ENCODE measurements at regions not wholly inside any gene's neighbourhood (a gene's known extent, or its start where the extent isn't known, plus 50 kb on each side); places are given as distances from the start of the nearest gene placed in this dataset.
"Not testable (repeated sequence)": the region's sequence is repeated elsewhere in the genome, so short reads cannot be mapped to it uniquely, and the experiment has no call there.

DNA sequence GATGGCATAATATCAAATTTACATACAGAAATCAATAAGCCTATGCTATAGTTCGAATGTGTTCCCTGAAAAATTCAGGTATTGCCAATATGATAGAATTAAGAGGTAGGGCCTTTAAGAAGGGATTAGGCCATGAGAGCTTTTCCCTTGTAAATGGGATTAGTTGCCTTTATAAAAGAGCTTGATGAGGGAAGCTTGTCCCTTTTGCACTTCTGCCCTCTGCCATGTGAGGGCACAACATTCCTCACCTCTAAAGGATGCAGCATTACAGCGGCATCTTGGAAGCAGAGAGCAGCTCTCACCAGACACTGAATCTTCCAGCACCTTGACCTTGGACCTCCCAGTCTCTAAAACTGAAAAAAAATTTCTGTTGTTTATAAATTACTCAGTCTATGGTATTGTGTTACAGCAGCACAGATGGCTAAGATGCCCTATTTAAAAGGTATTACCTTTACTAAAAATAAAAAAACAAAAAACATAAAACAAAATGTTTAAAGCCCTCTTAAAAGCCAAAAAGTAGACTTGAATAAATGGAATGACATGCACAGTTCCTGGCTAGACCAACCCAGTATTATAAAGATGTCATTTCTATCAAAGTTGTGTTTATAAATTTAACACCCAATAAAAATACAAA is 909.6 kb downstream of the REEP3 start:
- DNase-seq = no peak
- Mint-ChIP-seq H3K4me1 (no peaks in the 10 kb centered on the region), H3K27me3 (no peaks in the 10 kb centered on the region), H3K9me3 (peaks cover 2% of the 10 kb centered on the region), H3K36me3 (no peaks in the 10 kb centered on the region), H3K4me3 (no peak overlapping the region), H3K27ac (no peak overlapping the region)

DNA sequence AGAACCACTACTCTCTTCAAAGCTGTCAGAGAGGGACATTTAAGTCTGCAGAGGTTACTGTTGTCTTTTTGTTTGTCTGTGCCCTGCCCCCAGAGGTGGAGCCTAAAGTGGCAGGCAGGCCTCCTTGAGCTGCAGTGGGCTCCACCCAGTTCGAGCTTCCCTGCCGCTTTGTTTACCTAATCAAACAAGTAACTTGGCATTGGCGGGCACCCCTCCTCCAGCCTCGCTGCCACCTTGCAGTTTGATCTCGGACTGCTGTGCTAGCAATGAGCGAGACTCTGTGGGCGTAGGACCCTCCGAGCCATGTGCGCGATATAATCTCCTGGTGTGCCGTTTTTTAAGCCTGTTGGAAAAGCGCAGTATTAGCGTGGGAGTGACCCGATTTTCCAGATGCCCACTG is 920.7 kb downstream of the REEP3 start:
- H3K4me1 Mint-ChIP-seq, H3K4me3 Mint-ChIP-seq: not testable (repeated sequence)

DNA sequence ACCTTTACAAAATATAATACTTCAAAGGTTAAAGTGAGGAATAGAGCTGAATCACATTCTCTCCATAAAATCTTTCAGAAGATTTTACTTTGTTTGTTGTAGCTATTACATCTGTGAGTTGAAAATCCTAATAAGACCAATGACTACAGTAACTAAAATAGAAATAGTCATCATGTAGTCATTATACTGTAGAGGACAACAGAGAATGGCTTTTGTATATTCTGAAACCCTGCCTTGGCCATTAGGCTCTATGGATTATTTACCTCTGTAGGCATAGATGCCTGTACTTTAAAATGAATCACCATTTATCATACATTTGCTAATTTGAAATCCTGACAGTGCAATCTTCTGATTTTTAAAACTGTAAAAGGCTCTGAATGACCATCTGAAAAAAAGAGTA is 923.0 kb downstream of the REEP3 start:
- H3K4me1 Mint-ChIP-seq = no peaks in the 10 kb centered on the region
- H3K27ac Mint-ChIP-seq = no peak overlapping the region
- DNase-seq = no peak
- H3K9me3 Mint-ChIP-seq = peaks cover 3% of the 10 kb centered on the region
- no peaks in the 10 kb centered on the region for H3K36me3 Mint-ChIP-seq
- no peak overlapping the region for H3K4me3 Mint-ChIP-seq
- no peaks in the 10 kb centered on the region for H3K27me3 Mint-ChIP-seq

More for the DNA sequence above, 920.7 kb downstream of the REEP3 start:
- not testable (repeated sequence) for H3K36me3 Mint-ChIP-seq, DNase-seq, H3K27me3 Mint-ChIP-seq, H3K27ac Mint-ChIP-seq, H3K9me3 Mint-ChIP-seq

DNA sequence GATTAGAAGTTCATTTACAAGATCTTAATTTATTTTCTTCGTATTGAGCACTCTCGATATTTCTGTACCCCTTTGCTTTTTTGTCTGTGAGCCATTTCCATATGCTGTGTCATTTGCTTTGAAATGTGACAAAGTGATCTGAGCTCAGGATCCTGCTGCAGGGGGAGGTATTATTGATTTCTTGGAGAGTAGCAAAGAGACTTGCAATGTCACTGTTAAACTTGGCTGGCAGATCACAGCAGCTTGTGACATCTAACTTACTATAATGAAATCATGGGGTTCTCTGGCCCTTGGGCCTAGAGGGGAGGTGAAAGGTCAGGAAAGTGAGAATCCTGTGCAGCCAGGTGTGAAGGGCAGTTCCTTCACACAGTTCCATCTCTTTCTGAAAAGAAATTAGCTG is 923.4 kb downstream of the REEP3 start:
- no peak overlapping the region for H3K27ac Mint-ChIP-seq
- H3K4me1 Mint-ChIP-seq = no peaks in the 10 kb centered on the region
- H3K9me3 Mint-ChIP-seq = no peaks in the 10 kb centered on the region
- H3K4me3 Mint-ChIP-seq = no peak overlapping the region
- H3K27me3 Mint-ChIP-seq = no peaks in the 10 kb centered on the region
- DNase-seq = no peak
- H3K36me3 Mint-ChIP-seq = no peaks in the 10 kb centered on the region

DNA sequence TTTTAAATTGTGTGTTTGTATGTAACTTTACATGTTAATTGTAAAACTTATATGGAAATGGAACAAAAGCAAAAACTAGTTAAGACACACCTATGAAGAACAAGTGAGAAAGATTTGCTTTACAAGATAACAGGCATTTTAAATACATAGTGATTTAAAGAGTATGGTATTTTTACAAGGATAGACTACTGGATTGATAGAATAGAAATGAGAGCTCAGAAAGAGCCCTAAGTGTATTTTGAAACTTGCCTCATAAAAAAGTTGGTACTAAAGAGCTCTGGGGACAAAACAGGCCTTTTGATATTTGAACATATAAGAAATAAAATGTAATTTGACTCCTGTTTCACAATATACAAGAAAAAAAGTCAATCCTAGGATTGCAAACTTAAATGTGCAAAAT is 928.4 kb downstream of the REEP3 start:
- Mint-ChIP-seq H3K4me1 (no peaks in the 10 kb centered on the region), H3K27me3 (no peaks in the 10 kb centered on the region), H3K36me3 (no peaks in the 10 kb centered on the region), H3K4me3 (no peak overlapping the region), H3K27ac (no peak overlapping the region), H3K9me3 (no peaks in the 10 kb centered on the region)
- no peak for DNase-seq

DNA sequence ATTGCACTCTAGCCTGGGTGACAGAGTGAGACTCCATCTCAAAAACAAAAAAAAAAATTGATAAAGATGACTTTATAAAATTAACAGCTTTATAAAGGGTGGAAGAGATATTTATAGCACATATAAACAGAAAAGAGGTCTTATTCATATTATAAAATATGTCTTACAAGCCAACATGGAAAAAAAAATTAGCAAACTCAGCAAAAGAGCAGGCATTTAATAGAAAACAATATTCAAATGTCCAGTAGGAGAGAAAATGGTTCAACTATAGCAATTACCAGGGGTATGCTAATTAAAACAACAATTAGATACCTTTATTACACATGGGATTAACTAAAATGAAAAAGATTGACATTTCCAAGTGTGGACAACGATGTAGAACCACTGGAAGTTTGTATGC is 929.1 kb downstream of the REEP3 start:
- H3K36me3 Mint-ChIP-seq = no peaks in the 10 kb centered on the region
- no peak for DNase-seq
- H3K9me3 Mint-ChIP-seq = no peaks in the 10 kb centered on the region
- no peak overlapping the region for H3K4me3 Mint-ChIP-seq
- H3K4me1 Mint-ChIP-seq = no peaks in the 10 kb centered on the region
- no peaks in the 10 kb centered on the region for H3K27me3 Mint-ChIP-seq
- no peak overlapping the region for H3K27ac Mint-ChIP-seq

DNA sequence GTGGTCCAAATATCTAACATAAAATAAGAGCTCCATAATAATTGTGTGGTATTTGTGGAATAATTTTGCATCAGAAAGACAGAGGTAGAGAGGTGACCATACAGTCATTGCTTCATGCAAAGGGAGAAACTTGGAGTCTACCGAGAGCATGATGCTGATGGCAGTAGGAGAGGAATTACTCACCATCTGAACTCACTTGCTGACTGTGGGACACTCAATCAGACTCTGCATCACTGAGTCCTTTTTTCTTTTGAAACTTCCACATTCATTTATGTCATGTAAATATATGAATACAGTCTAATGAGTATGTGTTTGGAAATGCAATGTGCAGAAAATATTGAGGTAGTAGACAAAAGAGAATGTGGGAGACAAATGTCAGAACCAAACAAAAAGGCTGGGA is 933.8 kb downstream of the REEP3 start:
- no peak overlapping the region for H3K4me3 Mint-ChIP-seq
- DNase-seq = no peak
- H3K27me3 Mint-ChIP-seq = no peaks in the 10 kb centered on the region
- H3K4me1 Mint-ChIP-seq = no peaks in the 10 kb centered on the region
- no peaks in the 10 kb centered on the region for H3K9me3 Mint-ChIP-seq
- H3K36me3 Mint-ChIP-seq = no peaks in the 10 kb centered on the region
- no peak overlapping the region for H3K27ac Mint-ChIP-seq

DNA sequence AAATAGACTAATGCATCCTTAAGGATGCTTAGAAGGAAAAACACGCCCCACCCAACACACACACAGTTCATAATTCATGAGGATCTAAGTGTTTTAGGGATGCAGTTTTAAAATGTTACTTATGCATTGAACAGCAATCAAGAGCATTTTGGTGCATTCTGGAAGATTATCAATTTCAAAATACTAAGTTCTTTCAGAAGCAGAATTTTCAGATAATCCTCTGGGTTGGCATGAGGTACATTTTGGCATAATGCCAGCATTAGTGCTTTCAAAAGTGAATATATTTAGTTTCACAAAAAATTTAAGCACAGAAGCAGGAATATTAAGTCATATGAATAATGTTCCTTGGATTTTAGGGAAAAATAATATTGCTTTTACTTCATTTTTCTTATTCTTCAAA is 937.1 kb downstream of the REEP3 start:
- Mint-ChIP-seq H3K27ac (no peak overlapping the region), H3K27me3 (no peaks in the 10 kb centered on the region), H3K4me1 (no peaks in the 10 kb centered on the region), H3K9me3 (no peaks in the 10 kb centered on the region), H3K4me3 (no peak overlapping the region), H3K36me3 (no peaks in the 10 kb centered on the region)
- no peak for DNase-seq

DNA sequence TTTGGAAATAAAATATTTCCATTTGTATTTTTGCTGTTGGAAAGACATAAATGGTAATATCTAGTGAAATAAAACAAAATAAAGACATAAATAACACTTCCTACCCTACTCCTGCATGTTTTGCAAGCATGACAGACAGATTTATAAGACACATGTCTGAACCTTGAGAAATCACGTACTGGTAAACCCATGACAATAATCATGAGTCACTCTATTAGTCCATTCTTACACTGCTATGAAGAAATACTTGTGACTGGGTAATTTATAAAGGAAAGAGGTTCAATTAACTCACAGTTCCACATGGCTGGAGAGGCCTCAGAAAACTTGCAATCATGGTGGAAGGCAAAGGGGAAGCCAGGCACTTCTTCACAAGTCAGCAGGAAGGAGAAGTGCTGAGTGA is 942.2 kb downstream of the REEP3 start:
- Mint-ChIP-seq H3K27ac (no peak overlapping the region), H3K4me1 (no peaks in the 10 kb centered on the region), H3K36me3 (no peaks in the 10 kb centered on the region), H3K9me3 (peaks cover 11% of the 10 kb centered on the region), H3K4me3 (no peak overlapping the region), H3K27me3 (no peaks in the 10 kb centered on the region)
- no peak for DNase-seq

DNA sequence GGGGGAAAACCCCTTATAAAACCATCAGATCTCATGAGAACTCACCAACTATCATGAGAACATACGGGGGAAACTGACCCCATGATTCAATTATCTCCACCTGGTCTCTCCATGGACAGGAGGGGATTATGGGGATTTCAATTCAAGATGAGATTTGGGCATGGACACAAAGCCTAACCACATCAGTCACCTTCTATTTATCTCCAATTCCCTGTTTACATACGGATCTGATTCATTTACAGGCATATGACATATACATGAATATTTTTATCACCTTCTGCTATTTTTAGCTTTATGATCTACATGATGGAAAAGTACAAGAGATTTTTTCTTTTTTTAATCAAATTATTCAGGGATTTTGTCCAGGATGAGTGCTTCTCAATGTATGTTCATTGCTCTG is 944.5 kb downstream of the REEP3 start:
- peaks cover 13% of the 10 kb centered on the region for H3K9me3 Mint-ChIP-seq
- no peak overlapping the region for H3K27ac Mint-ChIP-seq
- H3K27me3 Mint-ChIP-seq = no peaks in the 10 kb centered on the region
- DNase-seq = no peak
- no peaks in the 10 kb centered on the region for H3K36me3 Mint-ChIP-seq
- H3K4me1 Mint-ChIP-seq = no peaks in the 10 kb centered on the region
- no peak overlapping the region for H3K4me3 Mint-ChIP-seq

DNA sequence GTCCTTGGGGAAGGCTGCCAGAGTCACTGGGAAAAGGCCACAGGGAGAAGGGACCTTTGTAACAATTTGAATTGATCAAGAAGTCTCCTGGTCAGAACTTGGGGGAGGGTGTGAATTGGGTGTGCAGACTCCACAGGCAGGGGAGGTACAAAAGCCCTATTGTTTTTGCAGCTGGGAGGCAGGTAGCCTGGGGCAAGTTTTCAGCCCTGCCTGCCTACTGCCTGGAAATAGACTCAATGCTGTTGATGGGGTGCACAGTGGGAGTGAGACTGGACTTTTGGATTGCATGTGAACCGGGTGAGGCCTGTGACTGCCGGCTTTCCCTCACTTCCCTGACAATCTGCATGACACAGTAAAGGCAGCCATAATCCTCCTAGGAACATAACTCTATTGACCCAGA is 947.0 kb downstream of the REEP3 start:
- H3K27ac Mint-ChIP-seq = no peak overlapping the region
- no peaks in the 10 kb centered on the region for H3K27me3 Mint-ChIP-seq
- H3K36me3 Mint-ChIP-seq = no peaks in the 10 kb centered on the region
- H3K4me3 Mint-ChIP-seq = no peak overlapping the region
- no peaks in the 10 kb centered on the region for H3K4me1 Mint-ChIP-seq
- no peak for DNase-seq
- peaks cover 13% of the 10 kb centered on the region for H3K9me3 Mint-ChIP-seq

DNA sequence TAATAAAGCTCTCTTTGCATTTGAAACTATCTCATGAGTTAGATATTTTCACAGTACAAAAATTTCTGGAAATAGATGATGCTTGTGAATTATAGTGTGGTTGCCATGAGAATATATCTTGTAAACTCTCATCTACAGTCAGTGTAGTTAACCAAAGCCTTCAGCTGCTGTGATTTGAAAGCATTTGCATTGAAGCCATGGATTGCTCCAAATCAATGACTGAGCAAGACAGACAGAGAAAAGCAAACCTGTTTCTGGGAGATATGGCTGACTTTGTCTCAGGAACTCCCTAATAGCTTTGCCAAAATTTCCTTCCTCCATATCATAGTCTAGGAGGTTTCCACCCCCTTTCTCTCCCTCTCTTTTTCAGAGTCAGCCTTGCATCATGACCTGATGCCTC is 955.3 kb downstream of the REEP3 start:
- Mint-ChIP-seq H3K4me1 (no peaks in the 10 kb centered on the region), H3K4me3 (no peak overlapping the region), H3K9me3 (peaks cover 7% of the 10 kb centered on the region), H3K27ac (no peak overlapping the region), H3K27me3 (no peaks in the 10 kb centered on the region), H3K36me3 (no peaks in the 10 kb centered on the region)
- no peak for DNase-seq

DNA sequence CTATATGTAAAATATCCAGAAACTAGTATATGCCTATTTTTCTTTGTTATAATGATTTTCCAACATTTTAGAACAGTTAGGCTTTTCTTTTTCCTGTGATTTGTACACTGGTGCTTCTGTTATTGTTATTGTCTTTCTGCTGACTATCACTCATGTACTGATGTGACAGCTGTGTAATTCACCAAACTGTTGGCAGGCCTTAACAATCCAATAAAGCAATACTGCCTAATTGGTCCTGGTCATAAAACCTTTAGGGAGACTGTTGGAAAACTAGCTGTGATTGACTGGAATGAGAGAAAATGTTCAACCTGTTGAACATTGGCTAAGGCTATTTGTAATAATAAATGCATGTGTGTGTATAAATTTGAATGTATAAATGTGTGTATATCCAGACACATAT is 956.6 kb downstream of the REEP3 start:
- Mint-ChIP-seq H3K27ac (no peak overlapping the region), H3K4me1 (no peaks in the 10 kb centered on the region), H3K36me3 (no peaks in the 10 kb centered on the region)

DNA sequence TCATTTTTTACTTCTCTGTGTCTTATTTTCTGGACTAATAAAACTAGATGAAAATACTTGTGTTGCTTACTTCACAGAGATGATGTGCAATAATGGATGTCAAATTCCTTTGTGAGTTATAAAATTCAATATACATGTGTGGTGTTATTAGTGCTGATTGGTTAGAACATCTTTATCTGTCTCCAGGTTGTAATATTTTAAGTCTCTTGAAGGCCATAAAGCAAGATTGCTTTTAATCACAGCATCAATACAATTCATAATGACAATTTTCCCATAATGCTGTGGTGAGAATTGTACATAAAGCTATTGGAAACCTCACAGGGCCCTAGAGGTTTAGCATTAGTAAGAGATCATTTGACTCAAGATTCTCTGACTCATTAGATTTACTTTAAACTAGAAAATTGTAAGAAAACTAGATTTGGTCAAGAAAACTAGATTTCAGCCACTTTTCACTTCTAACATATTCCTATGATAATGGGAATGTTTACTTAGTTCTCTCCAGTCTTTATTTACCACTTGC is 963.7 kb downstream of the REEP3 start:
- Mint-ChIP-seq H3K4me1 (no peaks in the 10 kb centered on the region), H3K27ac (no peak overlapping the region), H3K27me3 (no peaks in the 10 kb centered on the region), H3K9me3 (peaks cover 2% of the 10 kb centered on the region), H3K4me3 (no peak overlapping the region), H3K36me3 (no peaks in the 10 kb centered on the region)
- no peak for DNase-seq

More for the DNA sequence above, 956.6 kb downstream of the REEP3 start:
- no peaks in the 10 kb centered on the region for H3K27me3 Mint-ChIP-seq
- H3K9me3 Mint-ChIP-seq = peaks cover 7% of the 10 kb centered on the region
- no peak overlapping the region for H3K4me3 Mint-ChIP-seq
- DNase-seq = no peak

DNA sequence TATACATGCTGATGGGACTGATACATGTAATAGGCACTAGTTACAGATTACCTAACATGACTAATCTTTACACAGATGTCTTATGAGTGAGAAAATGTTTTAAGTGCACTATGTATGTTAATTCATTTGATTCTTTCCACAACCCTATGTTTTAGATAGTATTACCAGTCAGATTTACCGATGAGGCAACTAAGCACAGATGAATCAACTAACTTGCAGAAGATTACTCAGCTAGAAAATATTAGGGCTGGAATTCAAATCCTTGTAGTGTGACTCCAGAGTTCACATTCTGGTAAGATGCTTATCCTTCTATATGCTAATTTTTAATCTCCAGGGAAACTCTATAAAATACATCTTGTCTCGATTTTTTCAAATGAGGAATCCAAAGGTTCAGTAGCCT is 964.9 kb downstream of the REEP3 start:
- Mint-ChIP-seq H3K36me3 (no peaks in the 10 kb centered on the region), H3K27ac (no peak overlapping the region)

DNA sequence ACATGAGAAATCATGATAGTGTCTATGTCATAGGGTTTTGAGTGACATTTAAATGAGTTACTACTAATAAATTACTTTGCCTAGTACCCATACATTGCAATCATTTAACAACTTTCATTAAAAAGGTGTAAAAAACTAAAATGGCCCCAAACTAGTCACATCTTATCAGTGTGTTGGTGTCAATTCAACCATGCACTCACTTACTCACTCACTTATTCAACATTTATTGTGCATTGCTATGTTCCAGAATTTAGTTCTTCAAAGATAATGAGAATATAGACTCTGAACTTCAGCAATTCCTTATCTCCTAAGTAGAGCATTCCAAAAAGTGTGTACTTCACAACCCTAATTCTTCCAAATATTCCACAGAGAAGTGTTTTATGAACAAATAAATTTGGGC is 965.7 kb downstream of the REEP3 start:
- no peak overlapping the region for H3K27ac Mint-ChIP-seq
- no peak for DNase-seq
- H3K27me3 Mint-ChIP-seq = no peaks in the 10 kb centered on the region
- no peak overlapping the region for H3K4me3 Mint-ChIP-seq
- peaks cover 2% of the 10 kb centered on the region for H3K9me3 Mint-ChIP-seq
- no peaks in the 10 kb centered on the region for H3K36me3 Mint-ChIP-seq
- no peaks in the 10 kb centered on the region for H3K4me1 Mint-ChIP-seq

More for the DNA sequence above, 964.9 kb downstream of the REEP3 start:
- H3K4me1 Mint-ChIP-seq = no peaks in the 10 kb centered on the region
- no peaks in the 10 kb centered on the region for H3K27me3 Mint-ChIP-seq
- H3K4me3 Mint-ChIP-seq = no peak overlapping the region
- H3K9me3 Mint-ChIP-seq = peaks cover 2% of the 10 kb centered on the region
- DNase-seq = no peak
